Hematopoietic multipotent progenitor cell treated with erythropoietin and hydrocortisone succinate and interleukin-3 and kit ligand, for 15 days (in vitro differentiated cells): ENCODE measurements at regions not wholly inside any gene's neighbourhood (a gene's known extent, or its start where the extent isn't known, plus 50 kb on each side); places are given as distances from the start of the nearest gene placed in this dataset.
"Not testable (repeated sequence)": the region's sequence is repeated elsewhere in the genome, so short reads cannot be mapped to it uniquely, and the experiment has no call there.

Experiments
- DNase-seq: peaks from one replicate; pipeline ENCODE4 v3.0.0-alpha.2; 2015; ENCODE audit warnings: low spot score

DNA sequence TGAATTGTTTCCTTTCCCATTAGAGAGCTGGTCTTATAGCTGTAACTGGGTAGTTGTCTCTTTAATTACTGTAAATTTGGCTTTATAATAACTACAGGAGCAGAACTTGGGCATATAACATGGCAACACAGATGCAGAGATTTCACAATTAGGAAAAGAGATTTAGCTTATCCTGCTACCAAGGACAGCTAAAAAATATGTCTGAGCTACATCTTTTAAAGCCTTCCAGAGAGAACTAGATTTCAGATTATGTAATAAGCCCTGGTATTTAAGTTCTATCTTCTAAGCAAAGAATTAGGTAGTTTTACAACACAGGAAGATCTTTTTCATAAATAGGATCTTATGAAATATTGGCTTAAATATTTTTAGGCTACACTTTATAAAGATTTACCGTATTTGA is 313.8 kb downstream of the S1PR1 start:
- DNase-seq: no peak

DNA sequence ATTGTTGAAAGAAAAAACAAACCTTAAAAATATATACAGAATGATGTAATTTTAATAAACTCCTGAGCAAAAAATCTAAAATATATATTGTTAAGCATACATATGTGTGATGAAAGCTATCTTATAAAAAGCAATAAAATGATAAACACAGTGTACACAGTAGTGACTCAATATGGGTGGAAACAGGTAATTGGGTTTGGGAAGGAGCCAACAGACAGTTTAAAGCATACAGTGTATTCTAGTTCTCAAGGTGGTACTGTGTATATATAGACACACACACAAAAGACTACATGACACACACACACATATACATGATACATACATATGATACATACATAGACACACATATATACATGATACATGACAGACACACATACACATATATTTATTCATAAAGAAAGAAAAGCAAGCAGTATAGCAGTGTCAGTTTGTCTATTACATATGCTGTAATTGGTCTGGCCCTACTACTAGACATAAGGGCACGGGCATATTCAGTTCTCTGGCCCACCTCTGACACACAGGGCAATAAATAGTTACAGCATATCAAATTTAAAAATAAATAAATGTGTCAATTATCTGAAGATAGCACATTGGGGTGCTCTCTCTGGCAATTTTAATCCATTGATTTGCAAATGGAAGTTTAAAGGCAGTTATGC is 330.2 kb downstream of the S1PR1 start:
- DNase-seq: no peak

DNA sequence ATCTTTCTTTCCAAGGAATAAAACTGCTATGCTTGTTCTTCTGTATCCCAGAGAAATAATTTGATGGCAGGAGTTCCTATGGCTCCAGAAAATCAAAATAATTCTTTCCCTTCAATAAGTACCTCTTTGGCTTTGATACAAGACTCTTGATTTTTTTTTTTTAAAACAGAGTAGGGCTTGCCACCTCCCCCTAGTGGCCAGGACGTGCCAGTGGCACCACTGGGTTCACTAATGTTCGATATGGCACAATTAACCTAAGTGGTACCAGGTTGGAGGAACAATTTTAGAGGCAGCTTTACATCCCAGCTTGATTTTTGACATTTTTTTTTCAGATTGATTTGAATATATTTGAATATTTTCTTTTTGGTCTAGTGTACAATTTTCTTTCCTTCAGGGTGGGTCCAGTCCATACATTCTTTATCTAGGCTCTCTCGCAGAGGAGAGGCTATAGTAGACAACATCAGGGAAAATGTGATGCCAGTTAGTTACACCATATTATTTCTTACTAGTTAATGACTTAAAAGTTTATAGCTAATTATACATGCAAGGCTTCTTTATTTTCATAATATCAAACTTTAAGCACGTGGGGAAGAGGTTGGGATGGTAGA is 330.9 kb downstream of the S1PR1 start:
- peak; percentile 17 for DNase-seq

DNA sequence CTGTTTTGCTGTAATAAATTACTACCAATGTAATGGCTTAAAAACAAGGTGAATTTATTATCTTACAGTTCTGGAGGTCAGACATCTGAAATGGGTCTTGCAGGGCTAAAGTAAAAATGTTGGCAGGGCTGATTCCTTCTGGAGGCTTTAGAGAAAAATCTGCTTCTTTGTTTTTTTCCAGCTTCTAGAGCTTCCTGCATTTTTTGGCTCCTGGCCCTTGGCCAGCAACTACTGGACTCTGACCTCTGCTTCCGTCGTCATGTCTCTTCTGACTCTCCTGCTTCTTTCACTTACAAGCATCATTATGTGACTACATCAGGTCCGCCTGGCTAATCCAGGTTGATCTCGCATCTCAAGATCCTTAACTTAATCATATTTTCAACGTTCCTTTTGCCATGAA is 350.9 kb downstream of the S1PR1 start:
- DNase-seq: no peak

DNA sequence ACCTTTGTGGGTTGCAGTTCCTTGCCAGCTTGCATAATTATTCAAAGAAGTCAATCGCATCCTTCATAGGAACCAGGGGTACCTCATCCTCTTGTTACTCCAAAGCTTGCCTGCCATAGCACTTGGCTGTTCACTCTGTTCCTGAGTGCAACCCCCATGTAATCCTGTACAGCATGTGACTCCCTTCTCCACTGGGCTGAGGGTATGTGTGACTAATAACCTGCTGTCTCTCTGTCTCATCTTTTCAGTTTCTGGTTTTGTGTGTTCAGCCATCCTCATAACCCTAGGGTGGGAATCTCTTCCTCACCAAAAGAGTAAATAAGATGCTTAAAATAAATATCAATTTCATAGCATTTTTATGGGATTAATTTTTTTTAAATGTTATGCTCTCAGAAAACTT is 351.9 kb downstream of the S1PR1 start:
- DNase-seq: no peak

DNA sequence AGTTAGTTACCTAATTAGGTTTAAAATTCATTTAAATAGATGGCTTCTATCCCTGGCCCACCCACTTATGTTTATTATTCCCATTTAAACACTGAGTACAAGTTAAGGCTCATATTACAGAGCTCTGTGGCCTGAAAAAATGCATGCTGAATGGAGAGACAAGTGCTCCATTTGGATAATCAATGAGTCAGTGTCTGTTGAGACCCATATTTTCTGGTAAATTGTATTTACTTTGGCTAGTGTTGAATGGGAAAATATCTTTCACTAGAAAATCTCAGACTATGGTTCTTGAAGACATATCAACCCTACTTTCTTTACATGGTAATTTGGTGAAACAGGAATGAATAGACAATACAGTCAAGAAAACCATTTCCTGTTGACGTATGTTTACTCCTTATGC is 356.0 kb downstream of the S1PR1 start:
- DNase-seq: no peak

DNA sequence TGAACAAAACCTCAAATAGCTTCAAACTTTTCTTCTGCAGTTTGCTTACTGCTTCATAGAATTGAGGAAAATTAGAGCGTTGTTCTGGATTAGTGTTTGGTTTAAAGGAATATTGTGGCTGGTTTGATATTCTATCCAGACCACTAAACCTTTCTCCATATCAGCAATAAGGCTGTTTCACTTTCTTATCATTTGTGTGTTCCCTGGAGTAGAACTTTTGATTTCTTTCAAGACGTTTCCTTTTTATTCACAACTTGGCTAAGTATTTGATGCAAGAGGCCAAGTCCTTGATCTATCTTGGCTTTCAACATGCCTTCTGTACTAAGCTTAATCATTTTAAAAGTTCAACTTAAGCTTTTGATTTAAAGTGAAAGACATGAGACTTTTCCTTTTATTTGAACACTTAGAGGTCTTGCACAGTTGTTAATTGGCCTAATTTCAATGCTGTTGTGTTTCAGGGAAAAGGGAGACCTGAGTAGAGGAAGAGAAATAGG is 359.1 kb downstream of the S1PR1 start:
- no peak for DNase-seq

DNA sequence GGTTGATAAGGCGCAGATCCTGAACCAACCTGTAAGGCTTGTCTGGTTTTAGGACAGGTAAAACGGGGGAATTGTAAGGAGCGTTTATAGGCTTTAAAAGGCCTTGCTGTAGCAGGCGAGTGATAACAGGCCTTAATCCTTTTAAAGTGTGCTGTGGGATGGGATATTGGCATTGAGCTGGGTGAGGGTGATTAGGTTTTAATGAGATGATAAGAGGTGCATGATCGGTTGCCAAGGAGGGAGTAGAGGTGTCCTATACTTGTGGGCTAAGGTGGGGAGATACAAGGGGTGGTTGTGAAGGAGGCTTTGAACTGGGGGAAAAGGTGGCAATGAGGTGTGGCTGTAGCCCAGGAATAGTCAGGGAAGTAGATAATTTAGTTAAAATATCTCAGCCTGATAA is 363.8 kb downstream of the S1PR1 start:
- DNase-seq: not testable (repeated sequence)

DNA sequence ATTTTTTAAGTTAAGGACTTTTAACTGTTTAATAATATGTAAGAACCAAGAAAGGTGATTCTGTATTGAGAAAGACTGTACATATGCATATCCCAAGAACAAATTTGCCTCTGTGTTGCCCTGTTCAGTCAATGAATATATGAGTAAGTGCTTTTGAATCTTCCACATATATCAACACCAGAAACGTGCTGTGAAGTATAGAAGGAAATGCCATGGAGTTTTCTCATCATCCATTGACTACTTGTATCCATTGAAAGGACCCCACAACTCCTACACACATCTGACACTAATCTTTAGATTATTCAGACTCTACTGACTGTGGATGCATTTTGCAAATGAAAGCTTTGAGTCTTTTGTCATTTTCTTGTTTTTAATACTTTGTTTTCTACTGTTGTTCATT is 366.9 kb downstream of the S1PR1 start:
- DNase-seq: no peak

DNA sequence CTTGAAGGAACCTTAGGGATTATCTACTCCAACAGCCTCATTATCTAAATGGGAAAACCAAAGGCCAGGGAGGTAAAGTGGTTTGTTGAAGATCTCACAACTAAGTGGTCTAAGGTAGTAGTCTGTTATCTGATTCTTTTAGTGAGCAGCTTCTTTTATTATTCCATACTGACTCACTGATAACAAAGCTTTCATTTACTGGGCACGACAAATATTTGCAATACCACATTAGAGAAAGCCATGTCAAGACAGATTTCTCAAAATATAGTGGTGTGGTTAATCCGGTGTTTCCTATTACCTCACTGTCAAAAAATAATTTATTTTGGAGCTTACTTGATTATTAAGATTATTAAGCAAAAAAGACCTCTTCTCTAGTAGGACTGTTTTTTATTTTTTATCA is 369.1 kb downstream of the S1PR1 start:
- no peak for DNase-seq

DNA sequence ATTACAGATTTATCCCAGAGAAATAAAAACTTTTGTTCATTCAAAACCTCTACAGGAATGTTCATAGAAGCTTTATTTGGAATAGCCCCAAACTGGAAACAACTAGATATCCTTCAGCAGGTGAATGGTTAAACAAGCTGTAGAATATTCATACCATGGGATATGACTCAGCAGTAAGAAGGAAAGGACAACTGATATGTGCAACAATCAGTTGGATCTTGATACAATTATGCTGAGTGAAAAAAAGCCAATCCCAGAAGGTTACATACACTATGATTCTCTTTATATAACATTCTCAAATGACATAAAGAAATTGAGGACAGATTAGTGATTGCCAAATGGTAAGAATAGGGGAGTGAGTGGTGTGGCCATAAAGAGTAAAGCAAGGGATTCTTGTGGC is 376.7 kb downstream of the S1PR1 start:
- no peak for DNase-seq

DNA sequence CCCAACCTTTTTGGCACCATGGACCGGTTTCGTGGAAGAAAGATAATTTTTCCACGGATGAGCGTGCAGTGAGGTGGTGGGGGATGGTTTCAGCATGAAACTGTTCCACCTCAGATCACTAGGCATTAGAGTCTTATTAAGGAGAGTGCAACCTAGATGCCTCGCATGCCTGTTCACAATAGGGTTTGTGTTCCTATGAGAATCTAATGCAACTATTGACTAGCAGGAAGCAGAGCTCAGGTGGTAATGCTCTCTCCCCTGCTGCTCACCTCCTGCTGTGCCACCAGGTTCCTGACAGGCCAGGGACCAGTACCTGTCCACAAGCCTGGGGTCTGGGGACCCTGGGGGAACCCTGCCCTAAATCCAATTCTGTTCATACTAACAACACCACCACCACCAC is 377.8 kb downstream of the OLFM3 start:
- DNase-seq: no peak

DNA sequence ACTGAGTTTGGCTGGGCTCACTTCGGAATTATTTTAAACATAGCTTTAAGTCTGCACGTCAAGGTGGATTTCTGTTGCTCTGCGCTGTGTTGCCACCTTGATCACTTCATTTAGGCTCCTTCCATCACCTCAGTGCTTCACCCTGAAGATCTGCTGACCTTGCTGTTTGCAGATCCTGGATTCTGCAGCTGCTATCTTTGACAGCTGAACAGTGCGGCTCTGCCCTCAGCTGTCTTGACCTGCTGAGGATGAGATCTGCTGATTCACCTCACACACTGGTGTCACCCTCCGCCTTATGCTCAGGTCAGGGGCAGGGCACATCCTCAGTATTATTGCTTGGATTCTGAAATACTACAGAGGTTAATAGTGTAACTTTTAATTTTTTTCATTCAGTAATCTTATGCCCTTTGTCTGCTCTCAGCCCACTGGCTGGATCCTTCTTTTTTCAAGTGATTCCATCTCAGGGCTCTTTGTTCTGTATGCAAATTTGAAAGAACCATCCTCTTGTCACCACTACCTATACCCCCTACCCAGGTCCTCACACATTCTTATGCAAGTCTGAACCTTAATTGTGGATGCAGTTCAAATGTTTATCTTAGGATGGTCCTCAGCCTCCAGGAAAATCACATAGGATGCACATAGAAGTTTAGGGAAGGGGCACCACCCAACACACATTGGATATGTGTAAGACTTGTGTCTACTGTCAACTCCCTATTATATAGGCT is 364.0 kb downstream of the OLFM3 start:
- no peak for DNase-seq

DNA sequence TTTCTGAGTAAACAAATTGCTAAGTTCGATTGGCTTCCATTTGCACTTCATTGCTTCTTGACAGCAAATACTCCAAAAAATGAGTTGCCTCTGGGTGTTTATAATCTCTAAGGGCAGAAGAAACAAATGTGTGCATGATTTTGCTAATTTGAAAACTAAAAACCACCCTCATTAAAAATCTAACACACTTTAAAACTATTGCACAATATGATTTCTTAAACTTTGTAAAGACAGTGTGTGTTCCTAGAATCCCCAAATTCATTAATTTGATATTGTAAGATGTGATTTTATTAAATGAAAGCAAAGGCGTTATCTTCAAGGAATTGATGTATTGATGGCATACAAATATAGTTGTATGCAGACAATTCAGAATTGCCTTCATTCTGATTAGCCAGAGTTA is 350.9 kb downstream of the OLFM3 start:
- no peak for DNase-seq

DNA sequence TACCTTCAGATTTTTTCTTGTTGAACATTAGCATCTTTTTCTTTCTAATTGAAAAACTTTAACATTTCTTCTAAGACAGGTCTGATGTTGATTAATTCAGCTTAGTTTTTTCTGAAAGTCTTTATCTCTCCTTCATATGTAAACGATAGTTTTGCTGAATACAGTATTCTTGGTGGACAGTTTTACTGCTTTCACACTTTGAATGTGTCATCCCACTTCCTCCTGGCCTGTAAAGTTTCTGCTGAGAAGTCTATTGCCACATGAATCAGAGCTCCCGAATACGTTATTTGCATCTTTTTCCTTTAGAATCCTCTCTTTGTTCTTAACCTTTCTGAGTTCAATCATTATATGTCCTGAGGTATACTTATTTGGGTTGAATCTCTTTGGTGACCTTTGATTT is 344.2 kb downstream of the OLFM3 start:
- DNase-seq: no peak

DNA sequence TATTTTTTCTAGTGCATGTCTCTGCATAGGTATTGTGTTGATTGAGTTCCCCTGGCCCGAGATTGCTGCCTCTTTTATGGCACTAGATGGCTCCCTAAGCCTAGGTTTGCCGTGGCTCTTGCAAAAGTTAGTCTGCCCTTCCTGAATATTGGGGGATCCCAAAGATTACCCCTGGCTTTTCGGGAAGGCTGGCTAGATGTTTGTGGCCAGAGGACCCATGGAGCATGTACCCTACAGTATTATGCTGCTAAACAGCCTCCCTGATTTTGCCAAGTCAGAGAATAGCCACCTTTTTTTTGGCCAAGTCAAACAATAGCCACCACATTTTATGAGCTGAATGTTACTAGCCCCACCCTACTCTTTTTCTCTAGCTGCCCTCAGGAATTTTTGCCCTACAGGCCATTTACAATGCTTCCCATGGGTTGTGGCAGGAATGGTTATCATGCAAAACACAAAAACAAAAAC is 343.2 kb downstream of the OLFM3 start:
- no peak for DNase-seq

DNA sequence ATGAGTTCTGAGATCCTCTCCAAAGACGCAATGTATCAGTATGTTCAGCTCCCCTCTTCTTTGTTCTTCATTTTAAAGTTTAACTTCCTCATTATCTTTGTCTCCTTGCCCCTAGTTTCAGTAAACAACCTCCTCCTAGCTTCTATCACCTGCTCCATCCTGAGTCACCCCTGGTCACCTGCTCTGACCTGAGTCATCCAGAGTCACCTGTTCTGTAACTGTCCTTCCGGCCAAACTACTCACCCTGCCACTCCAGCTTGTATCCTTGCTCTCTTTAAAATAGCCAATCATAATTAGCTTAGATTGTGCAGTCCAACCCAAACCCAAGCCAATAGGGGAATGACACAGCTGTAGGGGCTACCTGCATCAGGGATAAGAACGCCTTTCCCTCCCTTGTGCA is 332.0 kb downstream of the OLFM3 start:
- DNase-seq: no peak

DNA sequence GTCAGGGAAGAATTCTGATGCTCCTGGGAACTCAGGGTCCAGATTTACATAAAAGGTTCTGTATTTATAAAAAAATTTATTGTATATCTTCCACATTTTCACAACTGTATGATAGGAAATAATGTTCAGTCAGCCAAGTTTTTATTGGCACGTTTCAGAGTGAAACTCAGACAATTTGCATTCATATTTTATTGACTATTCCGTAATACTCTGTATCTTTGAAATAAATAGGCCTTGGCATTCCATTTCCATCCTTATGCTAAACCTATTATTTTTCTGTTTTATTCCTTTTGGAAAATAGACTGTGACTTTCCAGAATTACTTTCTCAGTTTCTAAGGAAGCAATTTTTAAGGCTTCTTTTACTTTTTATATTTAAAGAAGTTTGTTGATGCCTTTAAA is 329.0 kb downstream of the OLFM3 start:
- DNase-seq: no peak

DNA sequence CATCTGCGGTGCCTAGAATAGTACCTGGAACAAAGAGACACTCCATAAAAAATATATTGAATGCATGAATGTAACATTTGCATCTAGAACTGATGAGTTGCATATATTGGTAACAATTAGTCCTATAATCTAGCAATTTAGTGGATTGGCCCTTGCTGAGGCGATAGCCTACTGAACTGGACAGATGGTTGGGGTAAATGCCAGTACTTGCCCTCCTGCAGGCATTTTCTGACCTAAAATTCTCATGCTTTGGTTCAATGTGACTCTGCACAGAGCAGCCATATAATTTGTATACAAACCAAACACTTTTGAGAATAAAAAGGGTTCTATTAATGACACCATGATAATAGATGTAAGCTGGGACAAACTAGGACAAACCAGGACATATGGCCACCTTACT is 313.6 kb downstream of the OLFM3 start:
- DNase-seq: no peak

DNA sequence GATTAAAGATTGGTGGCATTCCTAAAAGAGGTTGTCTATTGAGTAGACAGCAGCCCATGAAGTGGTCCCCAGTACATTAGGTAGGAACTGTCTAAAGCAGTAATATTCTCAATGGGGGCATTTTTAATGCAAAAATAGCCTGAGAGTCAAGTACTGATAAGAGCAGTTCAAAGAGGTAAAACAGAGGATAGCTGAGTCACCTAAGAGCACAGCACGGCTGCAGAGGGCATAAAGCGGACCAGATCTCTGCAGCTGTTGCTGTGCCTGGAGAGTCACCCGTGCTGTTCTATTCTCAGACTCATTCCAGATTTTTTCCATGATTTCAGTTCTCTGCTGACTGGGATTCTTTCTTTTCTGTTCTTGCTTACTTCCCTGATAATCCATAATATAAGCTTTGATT is 313.2 kb downstream of the OLFM3 start:
- no peak for DNase-seq

DNA sequence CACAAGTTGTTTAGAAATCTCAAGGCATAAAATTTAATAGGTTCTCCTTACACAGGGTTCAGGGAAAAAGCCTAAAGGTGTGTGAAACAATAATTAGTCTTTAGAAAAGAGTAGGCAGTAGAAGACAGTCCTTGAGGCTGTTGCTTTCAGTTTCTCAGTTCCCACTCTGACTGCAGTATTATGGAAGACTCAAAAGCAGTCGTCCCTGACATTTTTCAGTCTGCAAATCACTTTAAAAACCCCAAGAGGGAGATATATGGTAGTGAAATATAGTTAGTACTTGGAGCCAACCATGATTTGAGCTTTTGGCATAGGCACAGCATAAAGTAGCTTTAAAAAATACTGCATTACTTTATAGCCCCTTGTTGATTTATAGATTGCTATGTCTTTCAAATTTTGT is 299.7 kb downstream of the OLFM3 start:
- DNase-seq: no peak

DNA sequence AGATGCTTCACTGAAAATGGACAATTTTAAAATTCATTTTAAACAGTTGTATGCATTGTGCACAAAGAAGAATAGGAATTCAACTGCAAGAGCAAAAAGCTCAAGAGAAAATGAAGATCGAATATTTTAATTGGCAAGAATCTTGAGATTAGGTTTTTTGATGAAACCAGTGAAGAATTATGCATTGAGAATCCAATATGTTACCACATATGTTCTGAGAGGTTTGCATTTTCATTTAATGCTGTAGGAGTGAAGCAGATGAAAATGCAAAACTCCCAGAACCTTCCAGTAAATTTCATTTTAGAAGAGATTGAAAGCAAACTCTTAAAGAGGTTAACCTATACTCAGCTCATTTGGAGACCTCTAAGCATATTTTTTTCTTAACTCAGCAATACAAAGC is 298.0 kb downstream of the OLFM3 start:
- no peak for DNase-seq

DNA sequence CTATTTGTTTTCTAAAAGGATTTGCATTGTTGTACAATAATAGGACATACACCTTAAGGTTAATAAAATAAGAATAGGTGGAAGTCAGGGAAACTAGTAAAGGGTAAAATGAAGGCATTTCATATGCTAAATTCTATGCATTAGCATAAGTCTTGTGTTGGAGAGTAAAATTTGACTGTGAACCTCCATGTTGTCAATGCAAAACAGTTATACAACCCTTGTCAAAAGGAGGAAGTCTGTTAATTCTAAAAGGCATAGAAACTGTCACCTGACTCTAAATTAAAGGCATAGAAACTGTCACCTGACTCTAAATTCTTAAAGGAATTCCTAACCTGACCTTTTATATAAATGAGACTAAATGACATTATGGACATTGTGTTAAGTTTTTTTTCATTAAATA is 291.8 kb downstream of the OLFM3 start:
- no peak for DNase-seq
